OCI-LY3 (cell line): ENCODE measurements at regions not wholly inside any gene's neighbourhood (a gene's known extent, or its start where the extent isn't known, plus 50 kb on each side); places are given as distances from the start of the nearest gene placed in this dataset.

Source experiments
- H2AFZ ChIP-seq: fragments of 200-600, 300-600 bp; shearing (Covaris generic); 2 replicates; pipeline ENCODE4 v1.6.0; 2014; ENCODE audit warnings: antibody characterized with exemption, low read depth, low read length
- H3K27ac ChIP-seq: fragments of 200-600, 300-600 bp; sonication (generic); 2 replicates; pipeline ENCODE4 v1.5.1; 2014; ENCODE audit warnings: mild to moderate bottlenecking, low read length, moderate library complexity, mixed read lengths
- H3K27me3 ChIP-seq: fragments of 200-600, 300-600 bp; sonication (generic); 2 replicates; pipeline ENCODE4 v1.6.1; 2014; ENCODE audit warnings: low read depth, low read length, mixed read lengths
- H3K36me3 ChIP-seq: fragments of 200-600, 300-600 bp; sonication (generic); replicated peaks from 2 replicates; pipeline ENCODE3; 2014; ENCODE audit warnings: low read depth, low read length, mixed read lengths
- H3K4me1 ChIP-seq: fragments of 300-600, 200-600 bp; sonication (generic); 2 replicates; pipeline ENCODE4 v1.6.1; 2014; ENCODE audit warnings: low read length, mixed read lengths
- H3K4me2 ChIP-seq: fragments of 200-600, 300-600 bp; sonication (generic); 2 replicates; pipeline ENCODE4 v1.6.1; 2014; ENCODE audit warnings: low read length, mixed read lengths
- H3K4me3 ChIP-seq: fragments of 300-600, 200-600 bp; sonication (generic); 2 replicates; pipeline ENCODE4 v1.5.1; 2014; ENCODE audit warnings: antibody characterized with exemption, mild to moderate bottlenecking, low read length, moderate library complexity
- H3K79me2 ChIP-seq: fragments of 300-600, 200-600 bp; shearing (Covaris generic); 2 replicates; pipeline ENCODE4 v1.6.1; 2014; ENCODE audit warnings: mild to moderate bottlenecking, low read length, mixed read lengths
- H3K9ac ChIP-seq: fragments of 300-600, 200-600 bp; shearing (Covaris generic); 2 replicates; pipeline ENCODE4 v1.6.0; 2014; ENCODE audit warnings: mild to moderate bottlenecking, low read length, moderate library complexity
- H3K9me3 ChIP-seq: fragments of 200-600, 300-600 bp; shearing (Covaris generic); 2 replicates; pipeline ENCODE4 v1.6.1; 2014; ENCODE audit warnings: low read length, mixed read lengths; ENCODE audit not compliant: insufficient read depth
- H4K20me1 ChIP-seq: fragments of 200-600, 300-600 bp; sonication (generic); 2 replicates; pipeline ENCODE4 v1.6.1; 2016; ENCODE audit warnings: low read length, mixed read lengths; ENCODE audit not compliant: insufficient read depth
- CTCF ChIP-seq: fragments of 200-600, 300-600 bp; sonication (generic); IDR thresholded peaks from 2 replicates; pipeline ENCODE4 v1.5.1; 2014; ENCODE audit warnings: antibody characterized with exemption, low read length, low read depth
- EZH2phosphoT487 ChIP-seq: fragments of 200-600 bp; shearing (Covaris generic); IDR thresholded peaks from 2 replicates; pipeline ENCODE4 v1.6.1; 2018; ENCODE audit warnings: antibody characterized with exemption, mixed run types, low read depth

GRCh38 chr16:63690267-63690666 lies 1431.6 kb downstream of the CDH11 start:
- H3K27ac ChIP-seq: no peak overlapping the region
- H3K4me2 ChIP-seq: no peak overlapping the region
- H3K4me1 ChIP-seq: no peaks in the 10 kb centered on the region
- H3K4me3 ChIP-seq: no peak overlapping the region
- H2AFZ ChIP-seq: no peak overlapping the region
- no peak overlapping the region for H3K9ac ChIP-seq
- no peaks in the 10 kb centered on the region for H3K9me3 ChIP-seq
- no peaks in the 10 kb centered on the region for H3K79me2 ChIP-seq
- H3K36me3 ChIP-seq: no peaks in the 10 kb centered on the region
- TF ChIP-seq EZH2phosphoT487 (no peak), CTCF (no peak)
- no peaks in the 10 kb centered on the region for H3K27me3 ChIP-seq
- no peaks in the 10 kb centered on the region for H4K20me1 ChIP-seq

- H3K4me3 ChIP-seq: no peak overlapping the region
- no peak overlapping the region for H2AFZ ChIP-seq
- no peak overlapping the region for H3K9ac ChIP-seq
- H3K4me2 ChIP-seq: no peak overlapping the region
- H4K20me1 ChIP-seq: no peaks in the 10 kb centered on the region
- H3K9me3 ChIP-seq: no peaks in the 10 kb centered on the region
- H3K27me3 ChIP-seq: no peaks in the 10 kb centered on the region
- TF ChIP-seq CTCF: no peak
- TF ChIP-seq EZH2phosphoT487: no peak
- H3K36me3 ChIP-seq: no peaks in the 10 kb centered on the region
- H3K79me2 ChIP-seq: no peaks in the 10 kb centered on the region
- no peaks in the 10 kb centered on the region for H3K4me1 ChIP-seq
- H3K27ac ChIP-seq: no peak overlapping the region
Observed at GRCh38 chr16:63689068-63689467, 1432.8 kb downstream of the CDH11 start.

- no peaks in the 10 kb centered on the region for H3K79me2 ChIP-seq
- H3K27ac ChIP-seq: no peak overlapping the region
- H2AFZ ChIP-seq: no peak overlapping the region
- H4K20me1 ChIP-seq: no peaks in the 10 kb centered on the region
- no peaks in the 10 kb centered on the region for H3K27me3 ChIP-seq
- H3K9ac ChIP-seq: no peak overlapping the region
- no peaks in the 10 kb centered on the region for H3K4me1 ChIP-seq
- TF ChIP-seq CTCF (no peak), EZH2phosphoT487 (no peak)
- no peaks in the 10 kb centered on the region for H3K9me3 ChIP-seq
- no peaks in the 10 kb centered on the region for H3K36me3 ChIP-seq
- H3K4me2 ChIP-seq: no peak overlapping the region
- H3K4me3 ChIP-seq: no peak overlapping the region
Observed at GRCh38 chr16:63684149-63685101, 1437.4 kb downstream of the CDH11 start.

- Histone ChIP-seq H3K36me3 (no peaks in the 10 kb centered on the region), H3K79me2 (no peaks in the 10 kb centered on the region), H3K4me3 (no peak overlapping the region), H4K20me1 (no peaks in the 10 kb centered on the region), H3K4me1 (no peaks in the 10 kb centered on the region), H3K9me3 (no peaks in the 10 kb centered on the region), H3K27me3 (no peaks in the 10 kb centered on the region), H3K9ac (no peak overlapping the region), H3K27ac (no peak overlapping the region), H2AFZ (no peak overlapping the region), H3K4me2 (no peak overlapping the region)
- no peak for TF ChIP-seq EZH2phosphoT487
- TF ChIP-seq CTCF: no peak
Observed at GRCh38 chr16:63682844-63683243, 1439.0 kb downstream of the CDH11 start.
